CD4-positive, alpha-beta T cell treated with Interferon alpha-2 for 1 hour (primary cell): ENCODE measurements at regions not wholly inside any gene's neighbourhood (a gene's known extent, or its start where the extent isn't known, plus 50 kb on each side); places are given as distances from the start of the nearest gene placed in this dataset.
"Not testable (repeated sequence)": the region's sequence is repeated elsewhere in the genome, so short reads cannot be mapped to it uniquely, and the experiment has no call there.

Experiments
- DNase-seq, 2 donors: peaks; one replicate each; pipeline ENCODE4 v3.0.0-alpha.2; 2020 to 2022

GRCh38 chr20:29566901-29567635, 1690.4 kb upstream of the DEFB115 start:
- DNase-seq = not testable (repeated sequence)

- DNase-seq = not testable (repeated sequence)
Observed at GRCh38 chr20:29567671-29568070, 1689.8 kb upstream of the DEFB115 start.

- not testable (repeated sequence) for DNase-seq
Observed at GRCh38 chr20:29570126-29570525, 1687.3 kb upstream of the DEFB115 start.

GRCh38 chr20:29589530-29589929, 1667.9 kb upstream of the DEFB115 start:
- DNase-seq = not testable (repeated sequence)

- DNase-seq = not testable (repeated sequence)
Observed at GRCh38 chr20:29604163-29604562, 1653.3 kb upstream of the DEFB115 start.

GRCh38 chr20:29606171-29606570, 1651.3 kb upstream of the DEFB115 start:
- DNase-seq = not testable (repeated sequence)

GRCh38 chr20:29629395-29629794, 1628.1 kb upstream of the DEFB115 start:
- DNase-seq = not testable (repeated sequence)
